Esophagus muscularis mucosa (tissue), 2 donors: ENCODE measurements at regions not wholly inside any gene's neighbourhood (a gene's known extent, or its start where the extent isn't known, plus 50 kb on each side); places are given as distances from the start of the nearest gene placed in this dataset.

Experiments
- POLR2A ChIP-seq: fragments of 450-650 bp; IDR thresholded peaks from one replicate; pipeline ENCODE4 v1.6.1; 2017; ENCODE audit warnings: antibody characterized with exemption, moderate library complexity, mild to moderate bottlenecking, low read depth
- POLR2AphosphoS5 ChIP-seq, 2 donors: sonication (generic); formaldehyde crosslinking; IDR thresholded peaks; one replicate each; pipeline ENCODE4 v1.6.1; 2017; ENCODE audit warnings: antibody characterized with exemption in 2 of 2

DNA sequence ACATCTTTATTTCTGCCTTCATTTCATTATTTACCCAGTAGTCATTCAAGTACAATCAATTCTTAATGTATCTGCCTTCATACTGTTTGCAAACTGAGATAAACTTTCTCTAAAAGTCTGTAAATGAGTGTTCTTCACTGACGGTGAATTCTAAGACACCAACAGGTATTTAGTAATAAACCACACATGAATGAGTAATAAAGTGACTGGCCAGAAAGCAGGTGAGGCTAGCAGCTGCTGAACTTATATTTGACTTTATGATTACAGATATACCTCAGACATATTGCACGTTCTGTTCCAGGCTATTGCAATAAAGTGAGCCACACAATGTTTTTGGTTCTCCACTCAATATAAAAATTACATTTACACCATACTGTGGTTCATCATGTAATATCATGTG lies 1894.0 kb upstream of the RAG2 start:
- TF ChIP-seq POLR2A (no peak), POLR2AphosphoS5 (IDR thresholded peaks at IDR 0.05) (no peak)
